T-helper 17 cell (primary cell): ENCODE measurements at regions not wholly inside any gene's neighbourhood (a gene's known extent, or its start where the extent isn't known, plus 50 kb on each side); places are given as distances from the start of the nearest gene placed in this dataset.

Experiments used
- ATAC-seq: fragments of 150-1000 bp; cut with Tn5 transposase; 2 replicates; pipeline ENCODE4 v1.10.0; 2021; ENCODE audit warnings: mild to moderate bottlenecking, moderate library complexity
- DNase-seq, 3 donors: peaks; one replicate each; pipeline versions ENCODE4 v3.0.0 to v3.0.0-alpha.2; 2020 to 2021
- H3K9me3 ChIP-seq: one replicate; pipeline ENCODE4 v1.7.0; 2013; ENCODE audit warnings: low read length, mild to moderate bottlenecking; ENCODE audit not compliant: control insufficient read depth, poor library complexity, severe bottlenecking
- H3K27ac Mint-ChIP-seq: one replicate; pipeline ENCODE4 v1.8.0; 2022; ENCODE audit warnings: mild to moderate bottlenecking, moderate library complexity, mixed read lengths
- H3K27me3 Mint-ChIP-seq: one replicate; pipeline ENCODE4 v1.8.0; 2022; ENCODE audit warnings: mixed read lengths
- H3K36me3 Mint-ChIP-seq: one replicate; pipeline ENCODE4 v1.8.0; 2022; ENCODE audit warnings: low read depth, mixed read lengths
- H3K4me1 Mint-ChIP-seq: one replicate; pipeline ENCODE4 v1.8.0; 2022; ENCODE audit warnings: mild to moderate bottlenecking, mixed read lengths
- H3K4me3 Mint-ChIP-seq: one replicate; pipeline ENCODE4 v1.8.0; 2022; ENCODE audit warnings: mild to moderate bottlenecking, moderate library complexity, mixed read lengths

- no peaks in the 10 kb centered on the region for H3K4me1 Mint-ChIP-seq
- H3K9me3 ChIP-seq, result no peaks in the 10 kb centered on the region
- no peak overlapping the region for H3K27ac Mint-ChIP-seq
- ATAC-seq (no peak), DNase-seq (no peak)
- H3K36me3 Mint-ChIP-seq, result no peaks in the 10 kb centered on the region
- no peak overlapping the region for H3K4me3 Mint-ChIP-seq
- H3K27me3 Mint-ChIP-seq, result peaks cover 5% of the 10 kb centered on the region
These were observed 384.7 kb downstream of the PDCD6IP start for GRCh38 chr3:34183114-34183513.

- Mint-ChIP-seq H3K4me3 (no peak overlapping the region), H3K36me3 (no peaks in the 10 kb centered on the region), H3K27me3 (peaks cover 5% of the 10 kb centered on the region), H3K4me1 (no peaks in the 10 kb centered on the region), H3K27ac (no peak overlapping the region)
- no peak for DNase-seq
- H3K9me3 ChIP-seq, result no peaks in the 10 kb centered on the region
- no peak for ATAC-seq
These were observed 385.3 kb downstream of the PDCD6IP start for GRCh38 chr3:34183611-34184340.

- ATAC-seq (no peak), DNase-seq (no peak)
- Mint-ChIP-seq H3K36me3 (no peaks in the 10 kb centered on the region), H3K27me3 (peaks cover 5% of the 10 kb centered on the region), H3K27ac (no peak overlapping the region), H3K4me3 (no peak overlapping the region), H3K4me1 (no peaks in the 10 kb centered on the region)
- no peaks in the 10 kb centered on the region for H3K9me3 ChIP-seq
These were observed 386.9 kb downstream of the PDCD6IP start for GRCh38 chr3:34185301-34185700.

GRCh38 chr3:34189133-34189532 is 390.7 kb downstream of the PDCD6IP start:
- no peaks in the 10 kb centered on the region for H3K36me3 Mint-ChIP-seq
- no peak overlapping the region for H3K4me3 Mint-ChIP-seq
- no peaks in the 10 kb centered on the region for H3K9me3 ChIP-seq
- H3K27ac Mint-ChIP-seq, result no peak overlapping the region
- no peak for ATAC-seq
- H3K27me3 Mint-ChIP-seq, result peaks cover 5% of the 10 kb centered on the region
- no peaks in the 10 kb centered on the region for H3K4me1 Mint-ChIP-seq
- no peak for DNase-seq

GRCh38 chr3:34196914-34197313 is 398.5 kb downstream of the PDCD6IP start:
- Mint-ChIP-seq H3K4me3 (no peak overlapping the region), H3K27me3 (no peaks in the 10 kb centered on the region), H3K4me1 (peaks cover 2% of the 10 kb centered on the region), H3K27ac (no peak overlapping the region), H3K36me3 (peaks cover 2% of the 10 kb centered on the region)
- ATAC-seq (no peak), DNase-seq (no peak)
- H3K9me3 ChIP-seq, result no peaks in the 10 kb centered on the region

GRCh38 chr3:34198309-34198708 is 399.9 kb downstream of the PDCD6IP start:
- ATAC-seq, result no peak
- H3K36me3 Mint-ChIP-seq, result peaks cover 2% of the 10 kb centered on the region

GRCh38 chr3:34200576-34200975 is 402.1 kb downstream of the PDCD6IP start:
- H3K27me3 Mint-ChIP-seq, result no peaks in the 10 kb centered on the region
- no peaks in the 10 kb centered on the region for H3K9me3 ChIP-seq
- H3K4me1 Mint-ChIP-seq, result peaks cover 2% of the 10 kb centered on the region
- no peak overlapping the region for H3K27ac Mint-ChIP-seq
- DNase-seq, result no peak
- ATAC-seq, result peak; percentile 37
- H3K36me3 Mint-ChIP-seq, result peaks cover 1% of the 10 kb centered on the region
- H3K4me3 Mint-ChIP-seq, result no peak overlapping the region

More at GRCh38 chr3:34198309-34198708, 399.9 kb downstream of the PDCD6IP start:
- H3K27me3 Mint-ChIP-seq, result no peaks in the 10 kb centered on the region
- H3K9me3 ChIP-seq, result no peaks in the 10 kb centered on the region
- no peak overlapping the region for H3K4me3 Mint-ChIP-seq
- peaks cover 2% of the 10 kb centered on the region for H3K4me1 Mint-ChIP-seq
- H3K27ac Mint-ChIP-seq, result no peak overlapping the region
- DNase-seq, result no peak

- no peak for DNase-seq
- no peak for ATAC-seq
- Mint-ChIP-seq H3K27ac (no peak overlapping the region), H3K4me3 (no peak overlapping the region), H3K27me3 (no peaks in the 10 kb centered on the region), H3K36me3 (no peaks in the 10 kb centered on the region), H3K4me1 (peaks cover 2% of the 10 kb centered on the region)
- no peaks in the 10 kb centered on the region for H3K9me3 ChIP-seq
These were observed 404.5 kb downstream of the PDCD6IP start for GRCh38 chr3:34202975-34203374.

- no peak for DNase-seq
- no peak for ATAC-seq
- Mint-ChIP-seq H3K4me3 (no peak overlapping the region), H3K4me1 (peaks cover 2% of the 10 kb centered on the region), H3K36me3 (no peaks in the 10 kb centered on the region), H3K27me3 (no peaks in the 10 kb centered on the region), H3K27ac (no peak overlapping the region)
- H3K9me3 ChIP-seq, result no peaks in the 10 kb centered on the region
These were observed 405.0 kb downstream of the PDCD6IP start for GRCh38 chr3:34203386-34203785.

GRCh38 chr3:34207002-34207401 is 408.6 kb downstream of the PDCD6IP start:
- no peaks in the 10 kb centered on the region for H3K36me3 Mint-ChIP-seq
- peaks cover 5% of the 10 kb centered on the region for H3K27me3 Mint-ChIP-seq
- ATAC-seq (no peak), DNase-seq (no peak)
- H3K4me3 Mint-ChIP-seq, result no peak overlapping the region
- no peak overlapping the region for H3K27ac Mint-ChIP-seq
- H3K9me3 ChIP-seq, result no peaks in the 10 kb centered on the region
- no peaks in the 10 kb centered on the region for H3K4me1 Mint-ChIP-seq

GRCh38 chr3:34207806-34208205 is 409.4 kb downstream of the PDCD6IP start:
- Mint-ChIP-seq H3K36me3 (no peaks in the 10 kb centered on the region), H3K27me3 (peaks cover 11% of the 10 kb centered on the region), H3K4me1 (no peaks in the 10 kb centered on the region), H3K27ac (no peak overlapping the region), H3K4me3 (no peak overlapping the region)
- no peaks in the 10 kb centered on the region for H3K9me3 ChIP-seq
- DNase-seq, result no peak
- no peak for ATAC-seq

- Mint-ChIP-seq H3K4me1 (no peaks in the 10 kb centered on the region), H3K27ac (no peak overlapping the region), H3K4me3 (no peak overlapping the region), H3K27me3 (peaks cover 14% of the 10 kb centered on the region), H3K36me3 (no peaks in the 10 kb centered on the region)
- no peaks in the 10 kb centered on the region for H3K9me3 ChIP-seq
- ATAC-seq (no peak), DNase-seq (no peak)
These were observed 413.7 kb downstream of the PDCD6IP start for GRCh38 chr3:34212175-34212574.

GRCh38 chr3:34212656-34213055 is 414.2 kb downstream of the PDCD6IP start:
- H3K27me3 Mint-ChIP-seq, result peaks cover 14% of the 10 kb centered on the region
- DNase-seq (no peak), ATAC-seq (no peak)
- H3K4me1 Mint-ChIP-seq, result no peaks in the 10 kb centered on the region
- no peaks in the 10 kb centered on the region for H3K36me3 Mint-ChIP-seq
- H3K27ac Mint-ChIP-seq, result no peak overlapping the region
- no peak overlapping the region for H3K4me3 Mint-ChIP-seq
- no peaks in the 10 kb centered on the region for H3K9me3 ChIP-seq

- H3K9me3 ChIP-seq, result no peaks in the 10 kb centered on the region
- H3K36me3 Mint-ChIP-seq, result no peaks in the 10 kb centered on the region
- H3K4me3 Mint-ChIP-seq, result no peak overlapping the region
- H3K4me1 Mint-ChIP-seq, result no peaks in the 10 kb centered on the region
- H3K27me3 Mint-ChIP-seq, result peaks cover 14% of the 10 kb centered on the region
- ATAC-seq (no peak), DNase-seq (no peak)
- no peak overlapping the region for H3K27ac Mint-ChIP-seq
These were observed 415.0 kb downstream of the PDCD6IP start for GRCh38 chr3:34213478-34213877.
